ENCODE measurements at regions not wholly inside any gene's neighbourhood (a gene's known extent, or its start where the extent isn't known, plus 50 kb on each side); places are given as distances from the start of the nearest gene placed in this dataset.

DNA sequence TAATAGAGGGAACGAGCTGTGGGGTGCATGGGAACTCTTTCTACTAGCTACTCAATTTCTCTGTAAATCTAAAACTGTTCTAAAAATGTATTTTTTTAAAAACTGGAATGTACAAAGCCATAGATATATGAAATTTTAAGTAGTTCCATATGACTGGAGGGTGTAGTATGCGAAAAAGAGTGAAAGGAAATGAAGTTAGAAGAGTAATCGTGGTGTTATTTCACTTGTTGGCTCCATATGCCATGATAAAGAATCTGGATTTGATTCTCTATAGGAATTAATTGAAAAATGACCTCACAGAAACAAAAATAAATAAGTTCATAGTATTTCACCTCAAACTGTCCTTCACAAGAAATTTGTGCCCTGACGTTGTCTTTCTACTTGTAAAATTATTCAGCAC, 500.2 kb downstream of the TENT5A start:
- TF ChIP-seq POLR2AphosphoS5 (IDR thresholded peaks at IDR 0.05; ENCODE audit: low read depth) (no peak), ETS1 (IDR thresholded peaks at IDR 0.05) (no peak), EZH2 (IDR thresholded peaks at IDR 0.05; ENCODE audit: low read depth, unreplicated experiment) (no peak), STAT1 (IDR thresholded peaks at IDR 0.05; ENCODE audit: unreplicated experiment) (no peak), JUNB (IDR thresholded peaks at IDR 0.05; ENCODE audit: unreplicated experiment) (no peak), EZH2phosphoT487 (IDR thresholded peaks at IDR 0.05; ENCODE audit: unreplicated experiment) (no peak), ZNF331 (CRISPR knock-in tag; IDR thresholded peaks at IDR 0.05; ENCODE audit: low read depth) (no peak), NANOG (IDR thresholded peaks at IDR 0.05; ENCODE audit: borderline replicate concordance) (no peak), ZNF114 (CRISPR knock-in tag; IDR thresholded peaks at IDR 0.05) (no peak), CREB1 (CRISPR knock-in tag; IDR thresholded peaks at IDR 0.05; ENCODE audit: low read depth) (no peak), CTCF (conservative IDR thresholded peaks at IDR 0.05; ENCODE audit: low read depth in 2 of 2) (no peak)
- TF ChIP-seq, protein P1, sequence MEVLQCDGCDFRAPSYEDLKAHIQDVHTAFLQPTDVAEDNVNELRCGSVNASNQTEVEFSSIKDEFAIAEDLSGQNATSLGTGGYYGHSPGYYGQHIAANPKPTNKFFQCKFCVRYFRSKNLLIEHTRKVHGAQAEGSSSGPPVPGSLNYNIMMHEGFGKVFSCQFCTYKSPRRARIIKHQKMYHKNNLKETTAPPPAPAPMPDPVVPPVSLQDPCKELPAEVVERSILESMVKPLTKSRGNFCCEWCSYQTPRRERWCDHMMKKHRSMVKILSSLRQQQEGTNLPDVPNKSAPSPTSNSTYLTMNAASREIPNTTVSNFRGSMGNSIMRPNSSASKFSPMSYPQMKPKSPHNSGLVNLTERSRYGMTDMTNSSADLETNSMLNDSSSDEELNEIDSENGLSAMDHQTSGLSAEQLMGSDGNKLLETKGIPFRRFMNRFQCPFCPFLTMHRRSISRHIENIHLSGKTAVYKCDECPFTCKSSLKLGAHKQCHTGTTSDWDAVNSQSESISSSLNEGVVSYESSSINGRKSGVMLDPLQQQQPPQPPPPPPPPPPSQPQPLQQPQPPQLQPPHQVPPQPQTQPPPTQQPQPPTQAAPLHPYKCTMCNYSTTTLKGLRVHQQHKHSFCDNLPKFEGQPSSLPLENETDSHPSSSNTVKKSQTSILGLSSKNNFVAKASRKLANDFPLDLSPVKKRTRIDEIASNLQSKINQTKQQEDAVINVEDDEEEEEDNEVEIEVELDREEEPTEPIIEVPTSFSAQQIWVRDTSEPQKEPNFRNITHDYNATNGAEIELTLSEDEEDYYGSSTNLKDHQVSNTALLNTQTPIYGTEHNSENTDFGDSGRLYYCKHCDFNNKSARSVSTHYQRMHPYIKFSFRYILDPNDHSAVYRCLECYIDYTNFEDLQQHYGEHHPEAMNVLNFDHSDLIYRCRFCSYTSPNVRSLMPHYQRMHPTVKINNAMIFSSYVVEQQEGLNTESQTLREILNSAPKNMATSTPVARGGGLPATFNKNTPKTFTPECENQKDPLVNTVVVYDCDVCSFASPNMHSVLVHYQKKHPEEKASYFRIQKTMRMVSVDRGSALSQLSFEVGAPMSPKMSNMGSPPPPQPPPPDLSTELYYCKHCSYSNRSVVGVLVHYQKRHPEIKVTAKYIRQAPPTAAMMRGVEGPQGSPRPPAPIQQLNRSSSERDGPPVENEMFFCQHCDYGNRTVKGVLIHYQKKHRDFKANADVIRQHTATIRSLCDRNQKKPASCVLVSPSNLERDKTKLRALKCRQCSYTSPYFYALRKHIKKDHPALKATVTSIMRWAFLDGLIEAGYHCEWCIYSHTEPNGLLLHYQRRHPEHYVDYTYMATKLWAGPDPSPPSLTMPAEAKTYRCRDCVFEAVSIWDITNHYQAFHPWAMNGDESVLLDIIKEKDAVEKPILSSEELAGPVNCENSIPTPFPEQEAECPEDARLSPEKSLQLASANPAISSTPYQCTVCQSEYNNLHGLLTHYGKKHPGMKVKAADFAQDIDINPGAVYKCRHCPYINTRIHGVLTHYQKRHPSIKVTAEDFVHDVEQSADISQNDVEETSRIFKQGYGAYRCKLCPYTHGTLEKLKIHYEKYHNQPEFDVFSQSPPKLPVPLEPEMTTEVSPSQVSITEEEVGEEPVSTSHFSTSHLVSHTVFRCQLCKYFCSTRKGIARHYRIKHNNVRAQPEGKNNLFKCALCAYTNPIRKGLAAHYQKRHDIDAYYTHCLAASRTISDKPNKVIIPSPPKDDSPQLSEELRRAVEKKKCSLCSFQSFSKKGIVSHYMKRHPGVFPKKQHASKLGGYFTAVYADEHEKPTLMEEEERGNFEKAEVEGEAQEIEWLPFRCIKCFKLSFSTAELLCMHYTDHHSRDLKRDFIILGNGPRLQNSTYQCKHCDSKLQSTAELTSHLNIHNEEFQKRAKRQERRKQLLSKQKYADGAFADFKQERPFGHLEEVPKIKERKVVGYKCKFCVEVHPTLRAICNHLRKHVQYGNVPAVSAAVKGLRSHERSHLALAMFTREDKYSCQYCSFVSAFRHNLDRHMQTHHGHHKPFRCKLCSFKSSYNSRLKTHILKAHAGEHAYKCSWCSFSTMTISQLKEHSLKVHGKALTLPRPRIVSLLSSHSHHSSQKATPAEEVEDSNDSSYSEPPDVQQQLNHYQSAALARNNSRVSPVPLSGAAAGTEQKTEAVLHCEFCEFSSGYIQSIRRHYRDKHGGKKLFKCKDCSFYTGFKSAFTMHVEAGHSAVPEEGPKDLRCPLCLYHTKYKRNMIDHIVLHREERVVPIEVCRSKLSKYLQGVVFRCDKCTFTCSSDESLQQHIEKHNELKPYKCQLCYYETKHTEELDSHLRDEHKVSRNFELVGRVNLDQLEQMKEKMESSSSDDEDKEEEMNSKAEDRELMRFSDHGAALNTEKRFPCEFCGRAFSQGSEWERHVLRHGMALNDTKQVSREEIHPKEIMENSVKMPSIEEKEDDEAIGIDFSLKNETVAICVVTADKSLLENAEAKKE (CRISPR knock-in tag; IDR thresholded peaks at IDR 0.05), result no peak
- TF ChIP-seq, protein P2, sequence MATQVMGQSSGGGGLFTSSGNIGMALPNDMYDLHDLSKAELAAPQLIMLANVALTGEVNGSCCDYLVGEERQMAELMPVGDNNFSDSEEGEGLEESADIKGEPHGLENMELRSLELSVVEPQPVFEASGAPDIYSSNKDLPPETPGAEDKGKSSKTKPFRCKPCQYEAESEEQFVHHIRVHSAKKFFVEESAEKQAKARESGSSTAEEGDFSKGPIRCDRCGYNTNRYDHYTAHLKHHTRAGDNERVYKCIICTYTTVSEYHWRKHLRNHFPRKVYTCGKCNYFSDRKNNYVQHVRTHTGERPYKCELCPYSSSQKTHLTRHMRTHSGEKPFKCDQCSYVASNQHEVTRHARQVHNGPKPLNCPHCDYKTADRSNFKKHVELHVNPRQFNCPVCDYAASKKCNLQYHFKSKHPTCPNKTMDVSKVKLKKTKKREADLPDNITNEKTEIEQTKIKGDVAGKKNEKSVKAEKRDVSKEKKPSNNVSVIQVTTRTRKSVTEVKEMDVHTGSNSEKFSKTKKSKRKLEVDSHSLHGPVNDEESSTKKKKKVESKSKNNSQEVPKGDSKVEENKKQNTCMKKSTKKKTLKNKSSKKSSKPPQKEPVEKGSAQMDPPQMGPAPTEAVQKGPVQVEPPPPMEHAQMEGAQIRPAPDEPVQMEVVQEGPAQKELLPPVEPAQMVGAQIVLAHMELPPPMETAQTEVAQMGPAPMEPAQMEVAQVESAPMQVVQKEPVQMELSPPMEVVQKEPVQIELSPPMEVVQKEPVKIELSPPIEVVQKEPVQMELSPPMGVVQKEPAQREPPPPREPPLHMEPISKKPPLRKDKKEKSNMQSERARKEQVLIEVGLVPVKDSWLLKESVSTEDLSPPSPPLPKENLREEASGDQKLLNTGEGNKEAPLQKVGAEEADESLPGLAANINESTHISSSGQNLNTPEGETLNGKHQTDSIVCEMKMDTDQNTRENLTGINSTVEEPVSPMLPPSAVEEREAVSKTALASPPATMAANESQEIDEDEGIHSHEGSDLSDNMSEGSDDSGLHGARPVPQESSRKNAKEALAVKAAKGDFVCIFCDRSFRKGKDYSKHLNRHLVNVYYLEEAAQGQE (IDR thresholded peaks at IDR 0.05; ENCODE audit: unreplicated experiment), result no peak
- H3K36me3 Mint-ChIP-seq (ENCODE audit: low read depth), result no peaks in the 10 kb centered on the region; the same call in 2 of the 3 replicates
- Histone ChIP-seq H3K4me3 (no peak overlapping the region), H3F3A (replicated peaks; ENCODE audit: low read depth) (no peaks in the 10 kb centered on the region), H3K27ac (ENCODE audit: low read depth) (no peak overlapping the region), H3K27me3 (ENCODE audit: insufficient read depth) (no peaks in the 10 kb centered on the region), H3K36me3 (ENCODE audit: insufficient read depth) (no peaks in the 10 kb centered on the region), H3K79me2 (replicated peaks; ENCODE audit: insufficient read depth) (no peaks in the 10 kb centered on the region), H3K4me2 (no peak overlapping the region), H3K9me2 (ENCODE audit: insufficient read depth) (no peaks in the 10 kb centered on the region), H4K20me1 (replicated peaks; ENCODE audit: insufficient read depth) (no peaks in the 10 kb centered on the region), H3K4me1 (ENCODE audit: insufficient read depth) (no peaks in the 10 kb centered on the region), H2AFZ (no peak overlapping the region)
- no peak overlapping the region for H3K27ac Mint-ChIP-seq
- no peak overlapping the region for H3K4me3 Mint-ChIP-seq
- no peak for ATAC-seq
- no peaks in the 10 kb centered on the region for H3K4me1 Mint-ChIP-seq
- DNase-seq (ENCODE audit: low spot score), result no peak
- no peaks in the 10 kb centered on the region for H3K27me3 Mint-ChIP-seq (ENCODE audit: insufficient read depth, low read depth, poor library complexity)
- peaks cover 14% of the 10 kb centered on the region; the same call in 2 of the 3 replicates for H3K9me3 Mint-ChIP-seq

All from GM23338 (cell line).